OCI-LY3 (cell line): ENCODE measurements at regions not wholly inside any gene's neighbourhood (a gene's known extent, or its start where the extent isn't known, plus 50 kb on each side); places are given as distances from the start of the nearest gene placed in this dataset.

ENCODE experiments used
- CTCF ChIP-seq: fragments of 200-600, 300-600 bp; sonication (generic); IDR thresholded peaks from 2 replicates; pipeline ENCODE4 v1.5.1; 2014; ENCODE audit warnings: antibody characterized with exemption, low read length, low read depth
- EZH2phosphoT487 ChIP-seq: fragments of 200-600 bp; shearing (Covaris generic); IDR thresholded peaks from 2 replicates; pipeline ENCODE4 v1.6.1; 2018; ENCODE audit warnings: antibody characterized with exemption, mixed run types, low read depth

DNA sequence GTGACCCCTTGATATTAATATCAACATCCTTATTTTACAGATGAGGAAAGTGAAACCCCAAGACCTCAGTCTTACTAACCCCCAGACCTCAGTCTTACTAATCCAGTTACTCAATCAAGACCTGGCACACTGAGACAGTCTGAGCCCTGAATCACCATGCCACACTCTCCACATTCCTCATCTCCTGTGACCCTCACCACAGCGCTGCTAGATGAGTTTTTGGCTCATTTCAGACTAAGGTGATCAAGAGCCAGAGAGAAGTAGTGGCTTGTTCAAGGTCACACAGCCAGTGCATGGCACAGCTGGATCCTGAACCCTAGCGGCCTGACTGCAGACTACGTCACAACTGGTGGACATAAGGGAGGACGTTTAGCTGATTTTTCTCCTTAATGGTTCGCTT, 579.2 kb downstream of the BCL11B start:
- no peak for TF ChIP-seq CTCF
- TF ChIP-seq EZH2phosphoT487 = no peak
